22Rv1 (cell line): ENCODE measurements at regions not wholly inside any gene's neighbourhood (a gene's known extent, or its start where the extent isn't known, plus 50 kb on each side); places are given as distances from the start of the nearest gene placed in this dataset.

Experiments used
- H3K27ac ChIP-seq: fragments of 450-650 bp; 2 replicates; pipeline ENCODE4 v1.5.1; 2017
- CTCF ChIP-seq: fragments of 450-650 bp; IDR thresholded peaks from 2 replicates; pipeline ENCODE4 v1.5.1; 2017; ENCODE audit warnings: mild to moderate bottlenecking
- ZFX ChIP-seq: fragments of 450-650 bp; IDR thresholded peaks from 2 replicates; pipeline ENCODE4 v1.6.1; 2017; ENCODE audit warnings: antibody characterized with exemption, borderline replicate concordance

- TF ChIP-seq ZFX (no peak), CTCF (no peak)
- no peak overlapping the region for H3K27ac ChIP-seq
Observed at GRCh38 chr10:61847087-61847486, 54.4 kb upstream of the ARID5B start.

DNA sequence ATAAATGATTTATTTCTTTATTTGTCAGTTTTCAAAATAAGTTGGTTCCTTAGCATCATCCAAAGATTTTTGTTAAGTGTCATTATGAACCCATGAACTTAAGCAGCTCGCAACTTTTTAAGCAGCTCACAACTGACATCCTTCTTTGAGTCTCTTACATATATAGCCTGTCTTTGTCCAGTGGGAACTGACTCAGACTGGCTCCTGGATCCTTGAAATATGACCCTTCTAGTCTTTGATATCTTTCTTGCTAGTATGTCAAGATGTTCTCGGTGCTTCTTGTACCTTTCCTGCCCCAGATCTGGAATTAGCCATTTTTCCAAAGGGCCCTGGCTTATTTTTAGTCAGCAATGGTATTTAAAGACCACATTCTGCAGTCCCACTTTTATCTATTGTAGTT is 53.9 kb upstream of the ARID5B start:
- no peak for TF ChIP-seq ZFX

DNA sequence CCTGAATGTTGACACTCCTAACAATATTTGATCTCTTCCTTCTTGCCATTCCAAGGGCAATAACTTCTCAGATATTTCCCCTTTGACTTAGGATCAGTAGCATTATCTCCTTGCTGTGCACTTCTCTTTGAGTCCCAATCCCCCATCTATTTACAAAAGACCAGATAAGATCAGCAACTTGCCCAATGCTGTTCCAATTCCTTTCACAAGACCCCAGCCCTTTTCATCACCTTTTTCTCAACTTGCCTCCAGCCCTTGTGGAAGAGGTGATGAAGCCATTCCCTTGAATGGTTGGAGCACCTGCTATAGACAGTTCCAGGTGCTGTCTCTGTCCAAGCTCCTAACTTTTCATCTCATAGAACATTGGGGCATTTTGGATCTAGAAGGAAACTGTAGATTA is 51.1 kb upstream of the ARID5B start:
- no peak for TF ChIP-seq ZFX
- TF ChIP-seq CTCF: no peak

More for the DNA sequence above, 53.9 kb upstream of the ARID5B start:
- no peak overlapping the region for H3K27ac ChIP-seq

More for the DNA sequence above, 51.1 kb upstream of the ARID5B start:
- H3K27ac ChIP-seq: no peak overlapping the region
